ENCODE measurements at regions not wholly inside any gene's neighbourhood (a gene's known extent, or its start where the extent isn't known, plus 50 kb on each side); places are given as distances from the start of the nearest gene placed in this dataset.

GRCh38 chr4:108255203-108255747 is 86.5 kb upstream of the LEF1 start:
- Histone ChIP-seq H2AFZ (ENCODE audit: low read depth, low read length, severe bottlenecking) (no peak overlapping the region), H3K27ac (ENCODE audit: low read depth, low read length) (no peak overlapping the region), H3K4me3 (ENCODE audit: insufficient read depth, low read length, poor library complexity, severe bottlenecking) (no peak overlapping the region), H3K4me2 (ENCODE audit: low read depth, low read length, poor library complexity, severe bottlenecking) (no peak overlapping the region), H3F3A (ENCODE audit: insufficient read depth) (no peaks in the 10 kb centered on the region), H3K27me3 (ENCODE audit: low read length) (no peaks in the 10 kb centered on the region), H3K9ac (ENCODE audit: low read length) (no peak overlapping the region), H4K20me1 (ENCODE audit: low read depth, low read length) (no peaks in the 10 kb centered on the region), H3K36me3 (ENCODE audit: low read length) (no peaks in the 10 kb centered on the region), H3K9me3 (ENCODE audit: insufficient read depth, low read length) (no peaks in the 10 kb centered on the region), H3K9me2 (replicated peaks; ENCODE audit: insufficient read depth, low read length) (no peaks in the 10 kb centered on the region), H3K79me2 (ENCODE audit: insufficient read depth, low read length) (no peaks in the 10 kb centered on the region)
- TF ChIP-seq, protein P1, sequence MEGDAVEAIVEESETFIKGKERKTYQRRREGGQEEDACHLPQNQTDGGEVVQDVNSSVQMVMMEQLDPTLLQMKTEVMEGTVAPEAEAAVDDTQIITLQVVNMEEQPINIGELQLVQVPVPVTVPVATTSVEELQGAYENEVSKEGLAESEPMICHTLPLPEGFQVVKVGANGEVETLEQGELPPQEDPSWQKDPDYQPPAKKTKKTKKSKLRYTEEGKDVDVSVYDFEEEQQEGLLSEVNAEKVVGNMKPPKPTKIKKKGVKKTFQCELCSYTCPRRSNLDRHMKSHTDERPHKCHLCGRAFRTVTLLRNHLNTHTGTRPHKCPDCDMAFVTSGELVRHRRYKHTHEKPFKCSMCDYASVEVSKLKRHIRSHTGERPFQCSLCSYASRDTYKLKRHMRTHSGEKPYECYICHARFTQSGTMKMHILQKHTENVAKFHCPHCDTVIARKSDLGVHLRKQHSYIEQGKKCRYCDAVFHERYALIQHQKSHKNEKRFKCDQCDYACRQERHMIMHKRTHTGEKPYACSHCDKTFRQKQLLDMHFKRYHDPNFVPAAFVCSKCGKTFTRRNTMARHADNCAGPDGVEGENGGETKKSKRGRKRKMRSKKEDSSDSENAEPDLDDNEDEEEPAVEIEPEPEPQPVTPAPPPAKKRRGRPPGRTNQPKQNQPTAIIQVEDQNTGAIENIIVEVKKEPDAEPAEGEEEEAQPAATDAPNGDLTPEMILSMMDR (IDR thresholded peaks at IDR 0.05; ENCODE audit: insufficient read depth, low read length, poor library complexity, severe bottlenecking): no peak
- TF ChIP-seq EZH2phosphoT487 (conservative IDR thresholded peaks at IDR 0.05; ENCODE audit: low read length): no peak

GRCh38 chr4:108249397-108249796 is 80.7 kb upstream of the LEF1 start:
- TF ChIP-seq, protein P1 (IDR thresholded peaks at IDR 0.05; ENCODE audit: insufficient read depth, low read length, poor library complexity, severe bottlenecking): no peak
- no peak for TF ChIP-seq EZH2phosphoT487 (conservative IDR thresholded peaks at IDR 0.05; ENCODE audit: low read length)
- Histone ChIP-seq H2AFZ (ENCODE audit: low read depth, low read length, severe bottlenecking) (no peak overlapping the region), H3K27ac (ENCODE audit: low read depth, low read length) (no peak overlapping the region), H3K79me2 (ENCODE audit: insufficient read depth, low read length) (no peaks in the 10 kb centered on the region), H3K9ac (ENCODE audit: low read length) (no peak overlapping the region), H3K9me3 (ENCODE audit: insufficient read depth, low read length) (no peaks in the 10 kb centered on the region), H3K4me2 (ENCODE audit: low read depth, low read length, poor library complexity, severe bottlenecking) (no peak overlapping the region), H3F3A (ENCODE audit: insufficient read depth) (no peaks in the 10 kb centered on the region), H3K4me3 (ENCODE audit: insufficient read depth, low read length, poor library complexity, severe bottlenecking) (no peak overlapping the region), H3K9me2 (replicated peaks; ENCODE audit: insufficient read depth, low read length) (no peaks in the 10 kb centered on the region), H3K36me3 (ENCODE audit: low read length) (no peaks in the 10 kb centered on the region), H3K27me3 (ENCODE audit: low read length) (no peaks in the 10 kb centered on the region), H4K20me1 (ENCODE audit: low read depth, low read length) (no peaks in the 10 kb centered on the region)

GRCh38 chr4:108247387-108248049 is 78.8 kb upstream of the LEF1 start:
- Histone ChIP-seq H3K79me2 (ENCODE audit: insufficient read depth, low read length) (no peaks in the 10 kb centered on the region), H3K9ac (ENCODE audit: low read length) (no peak overlapping the region), H4K20me1 (ENCODE audit: low read depth, low read length) (no peaks in the 10 kb centered on the region), H3K4me2 (ENCODE audit: low read depth, low read length, poor library complexity, severe bottlenecking) (no peak overlapping the region), H3K4me3 (ENCODE audit: insufficient read depth, low read length, poor library complexity, severe bottlenecking) (no peak overlapping the region), H3F3A (ENCODE audit: insufficient read depth) (no peaks in the 10 kb centered on the region), H3K9me3 (ENCODE audit: insufficient read depth, low read length) (no peaks in the 10 kb centered on the region), H2AFZ (ENCODE audit: low read depth, low read length, severe bottlenecking) (no peak overlapping the region), H3K9me2 (replicated peaks; ENCODE audit: insufficient read depth, low read length) (no peaks in the 10 kb centered on the region), H3K36me3 (ENCODE audit: low read length) (no peaks in the 10 kb centered on the region), H3K27ac (ENCODE audit: low read depth, low read length) (no peak overlapping the region), H3K27me3 (ENCODE audit: low read length) (no peaks in the 10 kb centered on the region)
- no peak for TF ChIP-seq EZH2phosphoT487 (conservative IDR thresholded peaks at IDR 0.05; ENCODE audit: low read length)
- TF ChIP-seq, protein P1 (IDR thresholded peaks at IDR 0.05; ENCODE audit: insufficient read depth, low read length, poor library complexity, severe bottlenecking): no peak

Measured in SU-DHL-6 (cell line).